HG03521 (cell line): ENCODE measurements at regions not wholly inside any gene's neighbourhood (a gene's known extent, or its start where the extent isn't known, plus 50 kb on each side); places are given as distances from the start of the nearest gene placed in this dataset.

Experiments
- ATAC-seq: cut with Tn5 transposase; IDR thresholded peaks from one replicate; pipeline ENCODE4 v1.9.1; 2021; ENCODE audit warnings: mild to moderate bottlenecking, moderate library complexity; ENCODE audit not compliant: unreplicated experiment

DNA sequence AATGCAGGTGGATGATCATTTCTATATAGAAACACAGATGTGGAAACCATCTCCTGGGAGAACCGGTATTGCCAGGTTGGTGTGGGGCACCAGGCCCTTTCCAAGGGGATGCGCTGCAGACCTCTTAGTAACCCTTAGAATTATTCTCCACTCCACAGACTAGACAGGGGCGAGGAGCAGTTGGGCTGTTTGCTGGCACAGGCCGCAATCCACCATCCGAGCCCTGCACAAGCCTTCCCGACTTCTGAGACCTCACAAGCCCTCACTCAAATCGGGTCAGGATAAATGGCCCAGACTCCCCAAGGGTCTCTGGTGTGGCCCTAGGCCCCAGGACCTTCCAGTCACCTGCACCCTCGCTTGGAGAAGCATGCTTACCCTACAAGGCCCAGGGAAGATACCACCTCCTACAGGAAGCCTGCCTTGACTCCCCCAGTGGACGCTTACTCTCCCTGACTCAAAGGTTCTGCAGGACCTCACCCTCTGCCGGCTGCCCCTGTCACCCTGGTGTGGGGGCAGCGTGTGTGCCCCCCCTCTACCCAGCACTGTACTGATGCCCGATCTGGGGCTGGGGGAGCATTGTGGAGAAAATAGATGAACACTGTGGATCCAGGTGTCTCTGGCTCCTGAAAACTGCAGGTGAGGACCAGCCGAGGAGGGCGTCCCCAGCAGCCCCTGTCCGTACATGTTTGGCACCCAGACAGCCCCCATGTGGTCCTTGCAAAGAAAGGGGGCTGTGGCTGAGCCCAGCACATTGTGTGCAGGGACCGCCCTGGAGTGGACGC lies 49.8 kb upstream of the ACSF3 start:
- ATAC-seq = no peak
